ENCODE measurements at regions not wholly inside any gene's neighbourhood (a gene's known extent, or its start where the extent isn't known, plus 50 kb on each side); places are given as distances from the start of the nearest gene placed in this dataset.
"Not testable (repeated sequence)": the region's sequence is repeated elsewhere in the genome, so short reads cannot be mapped to it uniquely, and the experiment has no call there.

DNA sequence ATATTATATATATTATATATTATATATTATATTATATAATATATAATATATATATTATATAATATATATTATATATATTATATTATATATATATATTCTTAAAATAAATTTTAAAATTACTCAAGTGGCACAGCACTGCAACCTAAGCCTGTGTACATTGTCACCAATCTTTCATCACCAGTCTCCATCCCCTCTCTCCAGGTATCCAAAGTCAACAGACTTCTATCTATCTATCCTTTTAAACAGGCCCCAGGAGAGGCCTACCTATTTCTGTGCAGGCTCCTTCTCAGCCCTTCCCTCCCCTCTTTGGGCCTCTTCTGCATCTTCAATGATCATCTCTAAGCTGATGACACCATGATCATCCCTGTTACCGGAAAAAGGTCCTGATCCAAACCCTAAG is 111.7 kb downstream of the RHOU start:
- Histone ChIP-seq H3K36me3 (replicated peaks; ENCODE audit: insufficient read depth, low read length) (no peaks in the 10 kb centered on the region), H3K9ac (ENCODE audit: low read length) (no peak overlapping the region), H3K4me1 (ENCODE audit: low read length) (peaks cover 10% of the 10 kb centered on the region; the same call in 1 of the 2 replicates), H3K27ac (ENCODE audit: low read length) (no peak overlapping the region), H3K4me3 (ENCODE audit: low read length) (no peak overlapping the region), H3K9me2 (replicated peaks; ENCODE audit: insufficient read depth, low read length) (no peaks in the 10 kb centered on the region), H4K20me1 (ENCODE audit: insufficient read depth, low read length) (no peaks in the 10 kb centered on the region), H3F3A (ENCODE audit: insufficient read depth, low read length) (no peaks in the 10 kb centered on the region), H3K79me2 (ENCODE audit: low read length) (no peaks in the 10 kb centered on the region), H2AFZ (ENCODE audit: low read length) (no peak overlapping the region), H3K4me2 (ENCODE audit: low read depth, low read length) (no peak overlapping the region), H3K9me3 (replicated peaks; ENCODE audit: insufficient read depth, low read length) (no peaks in the 10 kb centered on the region), H3K27me3 (replicated peaks; ENCODE audit: insufficient read depth, low read length) (no peaks in the 10 kb centered on the region)
- DNase-seq, result no peak
- no peak for TF ChIP-seq EZH2phosphoT487 (IDR thresholded peaks at IDR 0.05; ENCODE audit: low read length)
- no peak for TF ChIP-seq CTCF (IDR thresholded peaks at IDR 0.05; ENCODE audit: low read length)
- TF ChIP-seq EZH2 (optimal IDR thresholded peaks at IDR 0.05; ENCODE audit: low read depth, low read length), result no peak

DNA sequence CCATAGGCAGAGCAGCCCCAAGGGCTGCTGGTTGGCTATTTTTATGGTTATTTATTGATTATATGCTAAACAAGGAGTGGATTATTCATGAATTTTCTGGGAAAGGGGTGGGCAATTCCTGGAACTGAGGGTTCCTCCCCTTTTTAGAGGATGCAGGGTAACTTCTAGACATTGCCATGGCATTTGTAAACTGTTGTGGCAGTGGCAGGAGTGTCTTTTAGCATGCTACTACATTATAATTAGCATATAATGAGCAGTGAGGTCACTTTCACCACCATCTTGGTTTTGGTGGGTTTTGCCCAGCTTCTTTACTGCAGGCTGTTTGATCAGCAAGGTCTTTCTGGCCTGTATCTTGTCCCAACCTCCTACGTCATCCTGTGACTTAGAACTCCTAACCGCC is 112.2 kb downstream of the RHOU start:
- not testable (repeated sequence) for H3K4me2 ChIP-seq (ENCODE audit: low read depth, low read length); H3K27me3 ChIP-seq (replicated peaks; ENCODE audit: insufficient read depth, low read length); H3K36me3 ChIP-seq (replicated peaks; ENCODE audit: insufficient read depth, low read length); H3K9ac ChIP-seq (ENCODE audit: low read length); H4K20me1 ChIP-seq (ENCODE audit: insufficient read depth, low read length); H3K9me2 ChIP-seq (replicated peaks; ENCODE audit: insufficient read depth, low read length); H3F3A ChIP-seq (ENCODE audit: insufficient read depth, low read length); H3K27ac ChIP-seq (ENCODE audit: low read length); H3K79me2 ChIP-seq (ENCODE audit: low read length); H2AFZ ChIP-seq (ENCODE audit: low read length); H3K4me1 ChIP-seq (ENCODE audit: low read length); H3K9me3 ChIP-seq (replicated peaks; ENCODE audit: insufficient read depth, low read length); DNase-seq; H3K4me3 ChIP-seq (ENCODE audit: low read length)

GRCh38 chr1:228848406-228848805 is 113.1 kb downstream of the RHOU start:
- Histone ChIP-seq H3K9ac (ENCODE audit: low read length) (no peak overlapping the region), H3K4me3 (ENCODE audit: low read length) (no peak overlapping the region), H3K36me3 (replicated peaks; ENCODE audit: insufficient read depth, low read length) (no peaks in the 10 kb centered on the region), H3K9me2 (replicated peaks; ENCODE audit: insufficient read depth, low read length) (no peaks in the 10 kb centered on the region), H3F3A (ENCODE audit: insufficient read depth, low read length) (no peaks in the 10 kb centered on the region), H3K4me2 (ENCODE audit: low read depth, low read length) (no peak overlapping the region), H2AFZ (ENCODE audit: low read length) (no peak overlapping the region), H3K27ac (ENCODE audit: low read length) (no peak overlapping the region), H4K20me1 (ENCODE audit: insufficient read depth, low read length) (no peaks in the 10 kb centered on the region), H3K4me1 (ENCODE audit: low read length) (peaks cover 10% of the 10 kb centered on the region; the same call in 1 of the 2 replicates), H3K9me3 (replicated peaks; ENCODE audit: insufficient read depth, low read length) (no peaks in the 10 kb centered on the region), H3K27me3 (replicated peaks; ENCODE audit: insufficient read depth, low read length) (no peaks in the 10 kb centered on the region), H3K79me2 (ENCODE audit: low read length) (no peaks in the 10 kb centered on the region)
- TF ChIP-seq EZH2 (optimal IDR thresholded peaks at IDR 0.05; ENCODE audit: low read depth, low read length) (no peak), EZH2phosphoT487 (IDR thresholded peaks at IDR 0.05; ENCODE audit: low read length) (no peak), CTCF (IDR thresholded peaks at IDR 0.05; ENCODE audit: low read length) (no peak)
- no peak for DNase-seq

DNA sequence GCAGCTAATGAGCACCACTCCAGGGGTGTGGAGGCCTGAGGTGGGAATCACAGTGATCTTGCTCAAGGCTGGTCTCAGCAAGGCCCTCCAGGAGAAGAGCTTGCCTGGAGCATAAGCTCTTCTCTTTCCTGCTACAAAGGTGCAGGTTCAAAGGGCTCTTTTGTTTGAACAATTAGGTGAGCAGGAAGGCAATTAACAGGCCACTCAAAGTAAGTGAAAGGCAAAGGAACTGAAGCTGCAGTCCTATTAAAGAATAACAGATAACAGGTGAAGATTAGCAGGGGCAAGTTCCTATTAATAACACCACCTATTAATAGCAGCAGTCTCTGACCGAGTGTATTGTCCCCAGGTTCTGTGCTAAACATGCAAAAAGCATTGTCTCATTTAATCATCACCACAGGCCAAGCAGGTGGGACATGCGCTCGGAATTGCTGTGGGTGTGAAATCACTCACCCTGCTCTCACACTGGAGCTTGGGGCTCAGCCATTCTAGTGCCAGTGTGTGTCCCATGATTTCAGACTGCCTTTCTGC is 113.8 kb downstream of the RHOU start:
- Histone ChIP-seq H3K9ac (ENCODE audit: low read length) (no peak overlapping the region), H3K27ac (ENCODE audit: low read length) (no peak overlapping the region), H3K9me3 (replicated peaks; ENCODE audit: insufficient read depth, low read length) (no peaks in the 10 kb centered on the region), H3K4me1 (ENCODE audit: low read length) (peaks cover 10% of the 10 kb centered on the region; the same call in 1 of the 2 replicates), H3K79me2 (ENCODE audit: low read length) (no peaks in the 10 kb centered on the region), H3K27me3 (replicated peaks; ENCODE audit: insufficient read depth, low read length) (no peaks in the 10 kb centered on the region), H3F3A (ENCODE audit: insufficient read depth, low read length) (no peaks in the 10 kb centered on the region), H3K4me2 (ENCODE audit: low read depth, low read length) (peak overlapping the region; percentile 2; the same call in 1 of the 2 replicates), H3K4me3 (ENCODE audit: low read length) (no peak overlapping the region), H3K9me2 (replicated peaks; ENCODE audit: insufficient read depth, low read length) (no peaks in the 10 kb centered on the region), H4K20me1 (ENCODE audit: insufficient read depth, low read length) (no peaks in the 10 kb centered on the region), H3K36me3 (replicated peaks; ENCODE audit: insufficient read depth, low read length) (no peaks in the 10 kb centered on the region), H2AFZ (ENCODE audit: low read length) (no peak overlapping the region)
- DNase-seq, result peak; percentile 58
- TF ChIP-seq EZH2 (optimal IDR thresholded peaks at IDR 0.05; ENCODE audit: low read depth, low read length) (no peak), CTCF (IDR thresholded peaks at IDR 0.05; ENCODE audit: low read length) (no peak), EZH2phosphoT487 (IDR thresholded peaks at IDR 0.05; ENCODE audit: low read length) (no peak)
